Stimulated activated naive CD8-positive, alpha-beta T cell treated with anti-CD3 and anti-CD28 coated beads, Interleukin-15, Interleukin-2, amounts not matched to agents 100 ng/mL and 50 ng/mL, for 24 hours (primary cell): ENCODE measurements at regions not wholly inside any gene's neighbourhood (a gene's known extent, or its start where the extent isn't known, plus 50 kb on each side); places are given as distances from the start of the nearest gene placed in this dataset.
"Not testable (repeated sequence)": the region's sequence is repeated elsewhere in the genome, so short reads cannot be mapped to it uniquely, and the experiment has no call there.

Experiments
- H3K27ac Mint-ChIP-seq: one replicate; pipeline ENCODE4 v1.8.0; 2021; ENCODE audit warnings: mild to moderate bottlenecking, mixed read lengths
- H3K27me3 Mint-ChIP-seq: one replicate; pipeline ENCODE4 v1.8.0; 2021; ENCODE audit warnings: mixed read lengths
- H3K36me3 Mint-ChIP-seq: one replicate; pipeline ENCODE4 v1.8.0; 2021; ENCODE audit warnings: low read depth, mixed read lengths
- H3K4me1 Mint-ChIP-seq: one replicate; pipeline ENCODE4 v1.8.0; 2021; ENCODE audit warnings: low read depth, mixed read lengths
- H3K4me3 Mint-ChIP-seq: one replicate; pipeline ENCODE4 v1.8.0; 2021; ENCODE audit warnings: mild to moderate bottlenecking, mixed read lengths
- H3K9me3 Mint-ChIP-seq: one replicate; pipeline ENCODE4 v1.8.0; 2021; ENCODE audit warnings: mixed read lengths

DNA sequence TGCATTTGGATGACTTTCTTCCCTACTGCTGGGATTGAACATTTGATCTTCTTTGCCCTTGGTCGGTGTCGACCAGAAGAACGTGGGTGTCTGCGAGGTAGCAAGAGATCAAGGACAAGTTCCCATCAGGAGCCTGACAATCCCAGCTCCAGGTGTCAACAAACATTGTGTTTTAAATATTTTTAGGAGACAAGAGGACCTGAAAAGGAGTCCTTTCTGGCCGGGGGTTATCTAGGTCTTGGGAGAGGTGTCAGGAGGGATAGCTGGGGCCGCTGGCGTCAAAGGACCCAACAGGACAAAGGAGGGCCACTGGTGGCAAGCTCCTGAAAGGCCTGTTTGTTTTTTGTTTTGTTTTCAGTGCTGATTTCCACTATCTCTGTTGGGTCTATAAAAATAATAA lies 308.4 kb upstream of the ERCC4 start:
- Mint-ChIP-seq H3K9me3 (peaks cover 6% of the 10 kb centered on the region), H3K27me3 (no peaks in the 10 kb centered on the region), H3K36me3 (no peaks in the 10 kb centered on the region), H3K4me3 (no peak overlapping the region), H3K4me1 (no peaks in the 10 kb centered on the region), H3K27ac (no peak overlapping the region)

DNA sequence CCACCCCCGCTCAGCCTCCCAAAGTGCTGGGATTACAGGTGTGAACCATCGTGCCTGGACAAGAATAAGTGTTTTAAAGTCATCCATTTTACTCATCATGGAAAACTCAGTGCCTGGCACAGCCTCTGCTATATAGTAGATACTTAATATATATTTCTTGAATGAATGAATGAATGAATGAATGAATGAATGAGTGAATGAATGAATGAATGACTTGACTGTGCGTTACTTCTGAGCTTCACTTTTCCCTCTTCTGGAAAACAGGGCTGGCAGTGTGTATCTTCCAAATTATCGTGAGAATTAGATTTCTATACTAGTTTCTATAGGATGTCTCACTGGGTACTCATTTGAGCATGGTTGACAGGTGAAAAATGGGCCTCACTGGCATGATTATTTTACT lies 307.3 kb upstream of the ERCC4 start:
- Mint-ChIP-seq H3K4me1 (no peaks in the 10 kb centered on the region), H3K27me3 (no peaks in the 10 kb centered on the region), H3K4me3 (no peak overlapping the region), H3K9me3 (peaks cover 6% of the 10 kb centered on the region), H3K27ac (no peak overlapping the region), H3K36me3 (no peaks in the 10 kb centered on the region)

DNA sequence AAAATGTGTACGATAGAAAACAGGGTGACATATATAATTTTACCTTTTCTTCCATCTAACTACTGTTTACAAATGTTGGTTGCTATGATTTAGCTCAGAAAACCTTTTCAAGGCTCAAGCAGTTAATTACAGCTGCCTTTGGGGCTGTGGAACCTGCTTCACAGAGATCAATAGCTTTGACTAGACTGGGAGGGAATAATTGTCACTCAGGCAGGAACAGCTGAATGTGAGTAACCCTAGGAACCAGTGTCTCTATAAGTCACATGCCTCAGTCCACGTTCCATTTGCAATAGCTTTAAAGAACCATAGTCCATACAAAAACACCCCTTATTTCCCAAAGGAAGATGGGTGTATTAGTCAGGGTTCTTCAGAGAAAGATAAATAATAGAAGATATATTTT lies 306.8 kb upstream of the ERCC4 start:
- H3K9me3 Mint-ChIP-seq: peaks cover 6% of the 10 kb centered on the region
- no peaks in the 10 kb centered on the region for H3K4me1 Mint-ChIP-seq
- H3K27me3 Mint-ChIP-seq: no peaks in the 10 kb centered on the region
- H3K27ac Mint-ChIP-seq: no peak overlapping the region
- no peak overlapping the region for H3K4me3 Mint-ChIP-seq
- H3K36me3 Mint-ChIP-seq: no peaks in the 10 kb centered on the region

DNA sequence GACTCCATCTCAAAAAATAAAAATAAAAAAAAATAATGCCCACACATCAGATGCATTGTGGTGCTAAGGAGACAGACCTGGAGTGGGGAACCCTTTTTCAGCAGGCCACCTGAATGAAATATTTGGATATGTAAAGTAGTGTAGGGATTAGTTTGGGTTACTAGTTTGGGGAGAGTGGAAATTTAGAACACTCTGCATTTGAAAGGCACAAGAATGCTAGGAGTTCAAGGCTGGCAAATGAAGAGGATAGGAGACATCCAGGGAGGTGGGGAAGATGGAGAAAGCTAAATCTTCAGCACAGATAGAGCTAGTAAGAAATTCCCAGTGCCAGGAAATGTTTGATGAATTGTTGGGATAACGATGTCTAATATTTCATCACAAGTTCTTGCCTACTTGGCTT lies 298.3 kb upstream of the ERCC4 start:
- Mint-ChIP-seq H3K4me1 (no peaks in the 10 kb centered on the region), H3K4me3 (no peak overlapping the region), H3K27ac (no peak overlapping the region), H3K36me3 (no peaks in the 10 kb centered on the region), H3K9me3 (peaks cover 4% of the 10 kb centered on the region), H3K27me3 (peaks cover 4% of the 10 kb centered on the region)

DNA sequence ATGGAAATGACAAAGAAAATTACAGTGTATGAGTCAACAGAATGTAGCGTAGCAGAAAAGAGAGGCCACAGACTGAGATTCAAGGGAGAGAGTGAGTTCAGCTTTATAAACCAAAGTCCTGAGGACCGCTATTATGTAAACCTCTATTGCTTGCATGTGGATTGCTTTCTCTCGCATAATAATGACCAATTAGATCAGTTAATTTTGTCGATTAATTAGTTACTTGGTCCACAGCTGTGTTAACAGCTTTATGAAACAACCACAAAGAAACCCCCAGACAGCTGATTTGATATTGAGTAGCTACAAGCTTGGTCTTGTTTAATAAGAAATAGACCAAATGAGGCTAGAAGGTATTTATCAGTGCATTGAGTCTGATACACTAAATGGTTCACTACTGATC lies 291.8 kb upstream of the ERCC4 start:
- Mint-ChIP-seq H3K4me1 (no peaks in the 10 kb centered on the region), H3K36me3 (no peaks in the 10 kb centered on the region), H3K27me3 (peaks cover 4% of the 10 kb centered on the region), H3K27ac (no peak overlapping the region), H3K4me3 (no peak overlapping the region), H3K9me3 (peaks cover 4% of the 10 kb centered on the region)

DNA sequence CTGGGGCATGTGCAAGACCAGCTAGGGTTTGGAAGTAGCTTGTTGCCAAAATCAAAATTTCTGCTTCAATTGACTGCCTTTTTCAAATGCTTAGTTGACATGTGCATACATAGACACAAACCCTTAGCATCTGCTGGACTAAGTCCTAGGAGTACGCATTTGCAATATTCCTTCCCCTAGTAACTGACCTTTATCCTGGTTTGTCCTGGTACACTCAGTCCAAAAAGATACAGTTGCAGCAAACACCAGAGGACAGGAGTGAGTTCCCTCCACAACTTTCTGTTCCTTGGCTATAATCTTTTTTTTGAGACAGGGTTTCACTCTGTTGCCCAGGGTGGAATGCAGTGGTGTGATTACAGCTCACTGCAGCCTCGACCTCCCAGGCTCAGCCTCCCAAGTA lies 290.2 kb upstream of the ERCC4 start:
- peaks cover 4% of the 10 kb centered on the region for H3K27me3 Mint-ChIP-seq
- no peak overlapping the region for H3K27ac Mint-ChIP-seq
- H3K36me3 Mint-ChIP-seq: no peaks in the 10 kb centered on the region
- H3K9me3 Mint-ChIP-seq: no peaks in the 10 kb centered on the region
- H3K4me3 Mint-ChIP-seq: no peak overlapping the region
- H3K4me1 Mint-ChIP-seq: no peaks in the 10 kb centered on the region

DNA sequence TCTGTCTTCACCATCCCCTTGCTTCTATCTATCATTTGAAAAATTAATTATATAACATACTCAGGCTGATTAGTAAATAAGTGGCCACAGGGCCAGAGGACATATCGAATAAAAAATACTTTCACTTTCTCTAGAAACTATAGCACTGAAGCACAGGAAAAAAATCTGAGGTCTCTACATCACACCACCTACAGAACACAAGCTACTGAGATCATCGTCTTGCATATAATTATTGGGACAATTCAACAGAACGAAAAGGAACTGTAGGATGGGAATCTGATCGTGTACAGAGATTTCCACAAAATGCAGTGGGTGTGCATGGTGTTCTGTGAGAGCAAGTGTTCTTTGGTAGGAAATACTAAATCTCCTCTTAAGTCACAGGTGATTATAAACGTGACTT lies 289.6 kb upstream of the ERCC4 start:
- Mint-ChIP-seq H3K4me1 (no peaks in the 10 kb centered on the region), H3K36me3 (no peaks in the 10 kb centered on the region), H3K4me3 (no peak overlapping the region), H3K27me3 (peaks cover 4% of the 10 kb centered on the region), H3K27ac (no peak overlapping the region), H3K9me3 (no peaks in the 10 kb centered on the region)

DNA sequence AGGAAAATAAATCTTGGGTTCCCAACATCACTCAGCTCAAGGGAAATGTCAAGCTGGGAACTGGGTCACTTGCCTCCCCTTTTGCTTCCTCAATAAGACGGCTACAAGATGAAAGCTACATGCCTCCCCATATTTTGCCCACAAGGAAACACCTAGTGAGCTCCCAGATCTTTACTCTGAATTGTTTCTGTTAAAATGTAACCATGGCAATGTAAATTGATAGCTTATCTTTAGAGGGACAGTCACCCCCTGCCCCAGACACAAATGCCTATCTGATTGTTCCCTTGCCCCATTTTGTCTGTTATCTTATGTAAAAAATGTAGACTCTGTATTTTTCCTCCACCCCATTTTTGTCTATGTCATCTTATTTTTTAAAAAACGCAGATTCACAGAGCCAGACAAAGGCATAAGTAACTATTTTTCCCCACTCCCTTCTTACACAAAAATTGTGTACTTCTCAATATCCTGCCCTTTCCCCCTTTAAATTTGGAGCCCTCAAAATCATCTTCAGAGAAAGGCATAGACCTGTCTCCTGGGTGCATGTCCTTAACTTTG lies 288.7 kb upstream of the ERCC4 start:
- H3K4me3 Mint-ChIP-seq: no peak overlapping the region
- H3K4me1 Mint-ChIP-seq: no peaks in the 10 kb centered on the region
- no peak overlapping the region for H3K27ac Mint-ChIP-seq
- H3K9me3 Mint-ChIP-seq: no peaks in the 10 kb centered on the region
- H3K27me3 Mint-ChIP-seq: peaks cover 4% of the 10 kb centered on the region
- H3K36me3 Mint-ChIP-seq: no peaks in the 10 kb centered on the region

DNA sequence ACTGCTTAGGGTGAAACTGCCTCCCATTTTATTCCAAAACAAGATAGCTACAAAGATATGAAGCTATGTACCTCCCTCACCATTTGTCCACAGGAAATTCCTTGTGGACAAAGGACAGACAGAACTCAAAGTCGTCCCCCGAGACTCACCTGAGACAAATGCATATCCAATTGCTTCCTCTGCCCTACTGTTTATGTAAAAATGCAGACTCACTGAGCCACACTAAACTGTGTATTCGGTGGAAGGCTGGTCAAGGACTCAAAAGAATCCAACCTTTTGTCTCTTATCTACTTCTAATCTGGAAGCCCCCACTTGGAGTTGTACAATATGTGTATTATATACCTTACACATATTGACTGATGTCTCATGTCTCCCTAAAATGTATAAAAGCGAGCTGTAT lies 288.0 kb upstream of the ERCC4 start:
- no peak overlapping the region for H3K27ac Mint-ChIP-seq
- H3K27me3 Mint-ChIP-seq: no peaks in the 10 kb centered on the region
- H3K4me3 Mint-ChIP-seq: no peak overlapping the region
- no peaks in the 10 kb centered on the region for H3K9me3 Mint-ChIP-seq
- no peaks in the 10 kb centered on the region for H3K4me1 Mint-ChIP-seq
- H3K36me3 Mint-ChIP-seq: no peaks in the 10 kb centered on the region

DNA sequence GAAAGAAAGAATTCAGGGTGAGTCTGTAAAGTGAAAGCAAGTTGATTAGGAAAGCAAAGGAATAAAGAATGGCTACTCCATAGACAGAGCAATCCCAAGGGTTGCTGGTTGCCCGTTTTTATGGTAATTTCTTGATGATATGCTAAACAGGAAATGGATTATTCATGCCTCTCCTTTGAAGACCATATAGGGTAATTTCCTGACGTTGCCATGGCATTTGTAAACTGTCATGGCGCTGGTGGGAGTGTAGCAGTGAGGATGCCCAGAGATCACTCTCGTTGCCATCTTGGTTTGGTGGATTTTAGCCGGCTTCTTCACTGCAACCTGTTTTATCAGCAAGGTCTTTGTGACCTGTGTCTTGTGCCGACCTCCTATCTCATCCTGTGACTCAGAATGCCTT lies 287.4 kb upstream of the ERCC4 start:
- not testable (repeated sequence) for H3K4me3 Mint-ChIP-seq, H3K36me3 Mint-ChIP-seq, H3K9me3 Mint-ChIP-seq, H3K27ac Mint-ChIP-seq, H3K27me3 Mint-ChIP-seq, H3K4me1 Mint-ChIP-seq

DNA sequence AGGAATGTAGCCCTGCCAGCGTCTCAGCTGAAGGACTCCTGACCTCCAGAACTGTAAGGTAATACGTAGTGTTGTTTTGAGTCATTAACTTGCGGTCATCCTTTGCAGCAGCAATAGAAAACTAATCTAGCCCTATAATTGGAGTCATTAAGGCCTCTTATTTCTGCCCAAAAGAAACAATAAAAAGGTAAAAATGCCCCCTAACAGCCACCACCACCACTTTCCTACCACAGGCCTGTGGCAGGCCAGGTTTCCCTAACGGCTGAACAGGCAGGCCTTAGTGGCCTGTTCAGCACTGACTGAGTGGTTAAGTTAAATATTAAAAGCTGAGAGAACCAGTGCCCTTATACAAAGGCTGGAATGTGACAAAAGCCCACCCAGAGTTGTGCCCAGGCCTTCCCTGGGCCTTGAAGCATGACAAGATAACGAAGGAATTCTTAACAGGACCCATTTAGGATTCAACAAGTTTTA lies 286.5 kb upstream of the ERCC4 start:
- Mint-ChIP-seq H3K4me3 (no peak overlapping the region), H3K27ac (no peak overlapping the region), H3K9me3 (peaks cover 4% of the 10 kb centered on the region)

DNA sequence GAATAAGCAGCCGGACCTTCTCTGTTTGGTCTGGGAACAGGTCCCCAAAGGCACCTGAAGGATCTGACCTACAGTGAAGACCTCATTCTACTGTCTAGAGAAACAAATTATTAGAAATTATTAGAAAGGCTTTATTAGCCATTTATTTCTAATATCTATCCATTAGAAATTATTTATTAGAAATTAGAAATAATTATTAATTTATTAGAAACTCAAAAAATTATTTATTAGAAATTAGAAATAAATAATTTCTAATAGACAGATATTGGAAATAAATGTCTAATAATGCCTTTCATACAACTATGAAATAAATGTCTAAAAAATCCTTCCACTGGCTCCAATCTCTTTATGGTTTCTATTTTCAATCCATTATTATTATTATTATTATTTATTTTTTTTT lies 285.7 kb upstream of the ERCC4 start:
- Mint-ChIP-seq H3K27me3 (no peaks in the 10 kb centered on the region), H3K4me1 (no peaks in the 10 kb centered on the region), H3K4me3 (no peak overlapping the region), H3K9me3 (peaks cover 4% of the 10 kb centered on the region), H3K36me3 (no peaks in the 10 kb centered on the region), H3K27ac (no peak overlapping the region)

More for the DNA sequence above, 286.5 kb upstream of the ERCC4 start:
- Mint-ChIP-seq H3K36me3 (no peaks in the 10 kb centered on the region), H3K27me3 (no peaks in the 10 kb centered on the region), H3K4me1 (no peaks in the 10 kb centered on the region)

DNA sequence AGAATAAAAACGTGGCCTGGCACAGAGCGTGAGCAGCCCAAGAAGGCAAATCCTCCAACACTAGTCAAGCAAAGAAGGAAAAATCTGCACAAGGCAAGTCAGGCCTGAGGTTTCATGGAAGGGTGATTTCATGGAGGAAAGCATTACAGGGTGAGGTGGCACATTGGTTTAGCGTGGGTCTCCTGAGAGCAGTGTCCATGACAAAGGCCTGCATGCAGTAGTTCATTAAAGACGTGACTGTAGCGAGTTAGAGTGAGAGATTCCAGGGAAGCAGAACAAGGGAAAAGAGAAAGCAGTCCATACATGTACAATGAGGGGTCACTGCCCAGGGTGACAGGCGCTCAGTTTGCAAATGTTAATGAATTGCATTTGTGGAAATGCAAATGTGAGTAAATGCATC lies 285.0 kb upstream of the ERCC4 start:
- peaks cover 4% of the 10 kb centered on the region for H3K9me3 Mint-ChIP-seq
- H3K4me3 Mint-ChIP-seq: no peak overlapping the region
- H3K4me1 Mint-ChIP-seq: no peaks in the 10 kb centered on the region
- no peaks in the 10 kb centered on the region for H3K36me3 Mint-ChIP-seq
- H3K27me3 Mint-ChIP-seq: no peaks in the 10 kb centered on the region
- no peak overlapping the region for H3K27ac Mint-ChIP-seq

DNA sequence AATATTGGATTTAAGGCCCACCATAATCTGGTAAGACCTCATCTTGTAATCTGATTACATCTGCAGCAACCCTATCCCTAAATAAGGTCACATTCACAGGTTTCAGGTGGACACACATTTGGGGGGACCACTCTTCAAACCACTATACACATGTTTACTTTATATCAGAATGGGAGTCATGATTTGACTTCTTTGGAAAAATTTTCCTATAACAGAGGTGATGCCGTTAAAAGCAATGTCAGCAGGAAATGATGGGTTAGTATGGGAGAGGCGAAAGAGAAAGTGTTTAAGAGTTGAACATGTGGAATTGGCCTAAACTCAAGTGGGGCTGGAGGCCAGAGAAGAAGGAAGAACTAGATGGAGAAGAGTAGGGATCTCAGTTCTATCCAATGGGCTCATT lies 281.7 kb upstream of the ERCC4 start:
- H3K27me3 Mint-ChIP-seq: no peaks in the 10 kb centered on the region
- no peak overlapping the region for H3K4me3 Mint-ChIP-seq
- H3K27ac Mint-ChIP-seq: no peak overlapping the region
- no peaks in the 10 kb centered on the region for H3K4me1 Mint-ChIP-seq
- H3K9me3 Mint-ChIP-seq: peaks cover 8% of the 10 kb centered on the region
- H3K36me3 Mint-ChIP-seq: no peaks in the 10 kb centered on the region

DNA sequence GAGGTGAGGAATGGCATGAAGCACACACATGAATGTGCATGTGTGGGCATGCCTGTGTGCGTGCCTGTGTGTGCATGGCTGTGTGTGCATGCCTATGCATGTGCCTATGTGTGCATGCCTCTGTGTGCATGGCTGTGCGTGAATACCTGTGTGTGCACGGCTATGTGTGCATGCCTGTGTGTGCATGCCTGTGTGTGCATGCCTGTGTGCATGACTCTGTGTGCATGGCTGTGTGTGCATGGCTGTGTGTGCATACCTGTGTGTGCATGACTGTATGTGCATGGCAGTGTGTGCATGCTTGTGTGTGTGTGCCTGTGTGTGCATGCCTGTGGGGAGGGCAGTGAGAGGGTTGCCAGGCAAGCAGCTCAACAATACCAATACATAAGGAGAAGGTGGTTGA lies 276.5 kb upstream of the ERCC4 start:
- Mint-ChIP-seq H3K4me3 (no peak overlapping the region), H3K9me3 (peaks cover 4% of the 10 kb centered on the region), H3K4me1 (no peaks in the 10 kb centered on the region), H3K36me3 (no peaks in the 10 kb centered on the region), H3K27ac (no peak overlapping the region), H3K27me3 (no peaks in the 10 kb centered on the region)

DNA sequence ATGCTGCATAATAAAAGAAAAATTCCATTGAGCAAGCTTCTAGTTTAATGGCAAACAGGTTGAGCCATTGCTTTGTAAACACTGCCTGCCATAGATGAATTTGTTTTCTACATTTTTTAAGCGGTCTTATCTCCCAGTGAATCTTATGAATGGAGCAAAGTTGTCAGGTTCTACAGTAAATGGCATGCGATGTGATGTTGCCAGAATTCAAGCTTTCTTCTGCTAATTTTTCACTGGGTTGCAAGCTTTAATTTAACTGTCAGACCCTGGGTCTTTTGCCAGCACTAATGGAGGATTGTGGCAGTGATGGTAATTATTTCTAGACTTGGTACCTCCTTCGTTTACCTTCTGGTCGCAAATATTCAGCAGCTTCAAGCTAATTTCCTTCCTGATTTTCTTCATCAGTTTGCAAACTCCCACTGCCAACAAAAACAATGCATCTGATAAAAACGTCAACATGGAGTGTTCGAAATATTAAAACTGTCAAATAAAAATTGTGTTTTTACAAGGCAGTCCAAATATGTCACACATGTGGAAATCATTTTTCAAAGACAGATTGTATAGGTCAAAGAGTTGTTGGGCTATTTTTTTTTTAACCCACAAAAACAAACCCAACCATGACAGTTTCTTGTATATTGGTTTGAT lies 274.2 kb upstream of the ERCC4 start:
- Mint-ChIP-seq H3K27me3 (no peaks in the 10 kb centered on the region), H3K4me1 (no peaks in the 10 kb centered on the region), H3K9me3 (peaks cover 4% of the 10 kb centered on the region), H3K4me3 (no peak overlapping the region), H3K36me3 (no peaks in the 10 kb centered on the region), H3K27ac (no peak overlapping the region)
